ENCODE measurements at regions not wholly inside any gene's neighbourhood (a gene's known extent, or its start where the extent isn't known, plus 50 kb on each side); places are given as distances from the start of the nearest gene placed in this dataset.
A peak's percentile ranks its signal among the peaks of the same experiment; 100 is the strongest.

- Histone ChIP-seq H3K4me1 (no peaks in the 10 kb centered on the region), H3K4me3 (no peak overlapping the region), H3K27ac (no peak overlapping the region), H3K36me3 (no peaks in the 10 kb centered on the region), H3K27me3 (no peaks in the 10 kb centered on the region), H3K9me3 (no peaks in the 10 kb centered on the region)
- ATAC-seq (ENCODE audit: low FRiP score in 2 of 2) (peak in 1 of 2 donors; percentile 40), DNase-seq (peak in 1 of 2 donors; percentile 1)
- TF ChIP-seq POLR2A (IDR thresholded peaks at IDR 0.05) (no peak), CTCF (IDR thresholded peaks at IDR 0.05) (no peak), POLR2AphosphoS5 (IDR thresholded peaks at IDR 0.05) (no peak), EP300 (IDR thresholded peaks at IDR 0.05) (no peak)
- 83% methylated on average over 4 of the region's 4 CpGs; no CpG with 5 or more reads in 1 of the 2 donors for WGBS, 2 donors
Measured at GRCh38 chrX:76366972-76367371, 60.5 kb upstream of the MAGEE1 start.

Measured in upper lobe of left lung (tissue), 6 donors.